HG03066 (cell line): ENCODE measurements at regions not wholly inside any gene's neighbourhood (a gene's known extent, or its start where the extent isn't known, plus 50 kb on each side); places are given as distances from the start of the nearest gene placed in this dataset.
"Not testable (repeated sequence)": the region's sequence is repeated elsewhere in the genome, so short reads cannot be mapped to it uniquely, and the experiment has no call there.

Source experiments
- ATAC-seq: cut with Tn5 transposase; IDR thresholded peaks from one replicate; pipeline ENCODE4 v1.9.1; 2021; ENCODE audit warnings: low read depth; ENCODE audit not compliant: unreplicated experiment

GRCh38 chr6:119985952-119986736, 636.6 kb upstream of the MAN1A1 start:
- ATAC-seq, result no peak

GRCh38 chr6:119980802-119981201, 631.2 kb upstream of the MAN1A1 start:
- no peak for ATAC-seq

GRCh38 chr6:119979862-119980261, 630.3 kb upstream of the MAN1A1 start:
- ATAC-seq, result no peak

- ATAC-seq, result no peak
Observed at GRCh38 chr6:119978274-119978889, 628.8 kb upstream of the MAN1A1 start.

- no peak for ATAC-seq
Observed at GRCh38 chr6:119974430-119975159, 625.0 kb upstream of the MAN1A1 start.

- ATAC-seq, result no peak
Observed at GRCh38 chr6:119966484-119966883, 616.9 kb upstream of the MAN1A1 start.

- ATAC-seq, result no peak
Observed at GRCh38 chr6:119965900-119966299, 616.3 kb upstream of the MAN1A1 start.

- ATAC-seq, result no peak
Observed at GRCh38 chr6:119965008-119965407, 615.4 kb upstream of the MAN1A1 start.

- no peak for ATAC-seq
Observed at GRCh38 chr6:119962505-119962904, 612.9 kb upstream of the MAN1A1 start.

- no peak for ATAC-seq
Observed at GRCh38 chr6:119961450-119961849, 611.9 kb upstream of the MAN1A1 start.

GRCh38 chr6:119960456-119960855, 610.9 kb upstream of the MAN1A1 start:
- no peak for ATAC-seq

GRCh38 chr6:119960036-119960435, 610.5 kb upstream of the MAN1A1 start:
- no peak for ATAC-seq

- ATAC-seq, result no peak
Observed at GRCh38 chr6:119957195-119957594, 607.6 kb upstream of the MAN1A1 start.

- no peak for ATAC-seq
Observed at GRCh38 chr6:119952696-119953095, 603.1 kb upstream of the MAN1A1 start.

GRCh38 chr6:119950681-119951080, 601.1 kb upstream of the MAN1A1 start:
- no peak for ATAC-seq

- no peak for ATAC-seq
Observed at GRCh38 chr6:119942078-119942752, 592.7 kb upstream of the MAN1A1 start.

- ATAC-seq, result no peak
Observed at GRCh38 chr6:119938752-119939151, 589.2 kb upstream of the MAN1A1 start.

- ATAC-seq, result no peak
Observed at GRCh38 chr6:119934816-119935215, 585.3 kb upstream of the MAN1A1 start.

- no peak for ATAC-seq
Observed at GRCh38 chr6:119929121-119929520, 579.6 kb upstream of the MAN1A1 start.

GRCh38 chr6:119924888-119925287, 575.3 kb upstream of the MAN1A1 start:
- not testable (repeated sequence) for ATAC-seq

- ATAC-seq, result no peak
Observed at GRCh38 chr6:119922814-119923213, 573.3 kb upstream of the MAN1A1 start.
